ENCODE measurements at regions not wholly inside any gene's neighbourhood (a gene's known extent, or its start where the extent isn't known, plus 50 kb on each side); places are given as distances from the start of the nearest gene placed in this dataset.

DNA sequence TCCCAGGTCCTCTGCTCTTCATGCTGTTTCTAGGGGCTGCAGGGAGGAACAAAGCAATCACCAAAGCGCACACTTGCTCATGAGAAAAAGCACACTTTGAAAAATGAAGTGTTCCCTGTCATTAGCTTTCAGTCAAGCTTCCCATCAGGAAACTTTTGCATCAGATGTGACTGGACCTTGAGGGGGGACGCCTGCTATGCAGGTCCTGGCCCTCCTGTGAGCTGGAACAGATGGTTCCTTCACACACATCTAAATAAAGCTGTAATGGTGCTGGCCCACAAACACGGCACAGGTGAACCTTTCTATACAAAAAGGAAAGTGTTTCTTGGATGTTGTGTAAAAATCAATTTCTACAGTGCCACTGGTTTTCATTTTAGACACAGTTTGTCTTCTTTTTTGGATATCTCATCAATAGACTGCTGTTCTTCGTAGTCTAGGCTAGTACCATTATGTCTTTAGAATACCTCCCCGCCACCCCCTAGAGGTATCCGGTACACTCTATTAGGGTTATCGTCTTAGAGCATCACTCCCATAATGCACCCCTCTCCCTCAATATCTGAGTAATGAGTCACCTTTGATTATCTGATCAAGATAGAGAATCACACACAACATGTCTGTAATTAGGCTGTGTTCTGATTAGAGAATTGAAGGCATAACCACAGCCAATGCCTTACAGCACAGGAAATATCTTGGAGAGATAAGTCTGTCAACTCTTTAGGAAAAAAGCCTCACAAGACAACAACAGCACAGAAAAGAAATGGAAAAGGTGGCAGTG, 266.3 kb downstream of the TLR4 start:
- in situ Hi-C loops (cut with HindIII; ENCODE audit: low pct_unique_long_range_greater_than_20kb, low sequenced_read_pairs) (no loop called here), intact Hi-C loops (cut with micrococcal nuclease; ENCODE audit: unreplicated experiment) (no loop called here)
- BruUV-seq (replicated peaks), result no TSS peak
- TF ChIP-seq POLR2AphosphoS5 (IDR thresholded peaks at IDR 0.05; ENCODE audit: low read depth, low read length) (no peak), TCF7L2 (IDR thresholded peaks at IDR 0.05; ENCODE audit: low read depth, low read length) (no peak), SIN3A (IDR thresholded peaks at IDR 0.05; ENCODE audit: borderline replicate concordance, insufficient read depth, low read depth, low read length) (no peak)
- TF ChIP-seq, protein P1, sequence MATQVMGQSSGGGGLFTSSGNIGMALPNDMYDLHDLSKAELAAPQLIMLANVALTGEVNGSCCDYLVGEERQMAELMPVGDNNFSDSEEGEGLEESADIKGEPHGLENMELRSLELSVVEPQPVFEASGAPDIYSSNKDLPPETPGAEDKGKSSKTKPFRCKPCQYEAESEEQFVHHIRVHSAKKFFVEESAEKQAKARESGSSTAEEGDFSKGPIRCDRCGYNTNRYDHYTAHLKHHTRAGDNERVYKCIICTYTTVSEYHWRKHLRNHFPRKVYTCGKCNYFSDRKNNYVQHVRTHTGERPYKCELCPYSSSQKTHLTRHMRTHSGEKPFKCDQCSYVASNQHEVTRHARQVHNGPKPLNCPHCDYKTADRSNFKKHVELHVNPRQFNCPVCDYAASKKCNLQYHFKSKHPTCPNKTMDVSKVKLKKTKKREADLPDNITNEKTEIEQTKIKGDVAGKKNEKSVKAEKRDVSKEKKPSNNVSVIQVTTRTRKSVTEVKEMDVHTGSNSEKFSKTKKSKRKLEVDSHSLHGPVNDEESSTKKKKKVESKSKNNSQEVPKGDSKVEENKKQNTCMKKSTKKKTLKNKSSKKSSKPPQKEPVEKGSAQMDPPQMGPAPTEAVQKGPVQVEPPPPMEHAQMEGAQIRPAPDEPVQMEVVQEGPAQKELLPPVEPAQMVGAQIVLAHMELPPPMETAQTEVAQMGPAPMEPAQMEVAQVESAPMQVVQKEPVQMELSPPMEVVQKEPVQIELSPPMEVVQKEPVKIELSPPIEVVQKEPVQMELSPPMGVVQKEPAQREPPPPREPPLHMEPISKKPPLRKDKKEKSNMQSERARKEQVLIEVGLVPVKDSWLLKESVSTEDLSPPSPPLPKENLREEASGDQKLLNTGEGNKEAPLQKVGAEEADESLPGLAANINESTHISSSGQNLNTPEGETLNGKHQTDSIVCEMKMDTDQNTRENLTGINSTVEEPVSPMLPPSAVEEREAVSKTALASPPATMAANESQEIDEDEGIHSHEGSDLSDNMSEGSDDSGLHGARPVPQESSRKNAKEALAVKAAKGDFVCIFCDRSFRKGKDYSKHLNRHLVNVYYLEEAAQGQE (IDR thresholded peaks at IDR 0.05; ENCODE audit: insufficient read depth in 1 of 2, low read depth in 2 of 2, low read length in 1 of 2), result no peak
- TF ChIP-seq, protein P2, sequence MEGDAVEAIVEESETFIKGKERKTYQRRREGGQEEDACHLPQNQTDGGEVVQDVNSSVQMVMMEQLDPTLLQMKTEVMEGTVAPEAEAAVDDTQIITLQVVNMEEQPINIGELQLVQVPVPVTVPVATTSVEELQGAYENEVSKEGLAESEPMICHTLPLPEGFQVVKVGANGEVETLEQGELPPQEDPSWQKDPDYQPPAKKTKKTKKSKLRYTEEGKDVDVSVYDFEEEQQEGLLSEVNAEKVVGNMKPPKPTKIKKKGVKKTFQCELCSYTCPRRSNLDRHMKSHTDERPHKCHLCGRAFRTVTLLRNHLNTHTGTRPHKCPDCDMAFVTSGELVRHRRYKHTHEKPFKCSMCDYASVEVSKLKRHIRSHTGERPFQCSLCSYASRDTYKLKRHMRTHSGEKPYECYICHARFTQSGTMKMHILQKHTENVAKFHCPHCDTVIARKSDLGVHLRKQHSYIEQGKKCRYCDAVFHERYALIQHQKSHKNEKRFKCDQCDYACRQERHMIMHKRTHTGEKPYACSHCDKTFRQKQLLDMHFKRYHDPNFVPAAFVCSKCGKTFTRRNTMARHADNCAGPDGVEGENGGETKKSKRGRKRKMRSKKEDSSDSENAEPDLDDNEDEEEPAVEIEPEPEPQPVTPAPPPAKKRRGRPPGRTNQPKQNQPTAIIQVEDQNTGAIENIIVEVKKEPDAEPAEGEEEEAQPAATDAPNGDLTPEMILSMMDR (IDR thresholded peaks at IDR 0.05), result no peak
- POLR2A ChIA-PET, result no interaction called here
- no peak for DNase-seq (ENCODE audit: low read depth, low spot score)
- CTCF ChIA-PET, result no interaction called here
- Histone ChIP-seq H3K4me1 (ENCODE audit: control insufficient read depth, insufficient read depth, low read length) (no peaks in the 10 kb centered on the region), H3K4me3 (ENCODE audit: low read depth in 2 of 2, low read length in 2 of 2) (no peak overlapping the region), H3K9me3 (ENCODE audit: control insufficient read depth, insufficient read depth, low read depth, low read length) (no peaks in the 10 kb centered on the region), H3K36me3 (ENCODE audit: control insufficient read depth, insufficient read depth, low read length) (no peaks in the 10 kb centered on the region), H3K27ac (ENCODE audit: low read length) (no peak overlapping the region), H3K27me3 (ENCODE audit: control insufficient read depth, insufficient read depth, low read length) (no peaks in the 10 kb centered on the region)
- no peak for ATAC-seq

DNA sequence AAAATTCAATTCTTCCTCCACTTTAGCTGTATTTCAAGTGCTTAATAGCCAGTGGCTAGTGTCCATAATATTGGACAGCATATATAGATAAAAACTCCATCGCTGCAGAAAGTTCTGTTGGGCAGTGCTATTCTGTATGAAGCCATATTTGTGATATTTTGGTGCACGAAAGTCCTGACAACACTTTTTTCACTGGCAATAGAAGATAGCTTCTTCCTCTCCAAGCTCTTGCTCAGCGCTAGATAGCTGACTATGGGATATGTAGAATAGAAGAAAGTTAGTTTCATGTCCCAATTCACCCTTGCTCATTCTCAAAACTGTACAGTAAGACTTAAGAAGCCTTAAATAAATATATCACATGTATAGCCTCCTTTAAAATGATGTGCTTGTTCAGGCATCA, 269.9 kb downstream of the TLR4 start:
- no peak overlapping the region for H3K27ac ChIP-seq (ENCODE audit: low read length)
- ATAC-seq, result no peak
- TF ChIP-seq, protein P2 (IDR thresholded peaks at IDR 0.05), result no peak
- TF ChIP-seq SIN3A (IDR thresholded peaks at IDR 0.05; ENCODE audit: borderline replicate concordance, insufficient read depth, low read depth, low read length) (no peak), POLR2AphosphoS5 (IDR thresholded peaks at IDR 0.05; ENCODE audit: low read depth, low read length) (no peak), TCF7L2 (IDR thresholded peaks at IDR 0.05; ENCODE audit: low read depth, low read length) (no peak)
- TF ChIP-seq, protein P1 (IDR thresholded peaks at IDR 0.05; ENCODE audit: insufficient read depth in 1 of 2, low read depth in 2 of 2, low read length in 1 of 2), result no peak
- no peak overlapping the region for H3K4me3 ChIP-seq (ENCODE audit: low read depth in 2 of 2, low read length in 2 of 2)
- no peak for DNase-seq (ENCODE audit: low read depth, low spot score)
- H3K36me3 ChIP-seq (ENCODE audit: control insufficient read depth, insufficient read depth, low read length), result no peaks in the 10 kb centered on the region
- CTCF ChIA-PET, result no interaction called here
- H3K4me1 ChIP-seq (ENCODE audit: control insufficient read depth, insufficient read depth, low read length), result no peaks in the 10 kb centered on the region
- no peaks in the 10 kb centered on the region for H3K27me3 ChIP-seq (ENCODE audit: control insufficient read depth, insufficient read depth, low read length)
- H3K9me3 ChIP-seq (ENCODE audit: control insufficient read depth, insufficient read depth, low read depth, low read length), result no peaks in the 10 kb centered on the region
- in situ Hi-C loops (cut with HindIII; ENCODE audit: low pct_unique_long_range_greater_than_20kb, low sequenced_read_pairs) (no loop called here), intact Hi-C loops (cut with micrococcal nuclease; ENCODE audit: unreplicated experiment) (no loop called here)
- BruUV-seq (replicated peaks), result no TSS peak
- POLR2A ChIA-PET, result no interaction called here

All from Panc1 (cell line).